ENCODE measurements at regions not wholly inside any gene's neighbourhood (a gene's known extent, or its start where the extent isn't known, plus 50 kb on each side); places are given as distances from the start of the nearest gene placed in this dataset.

DNA sequence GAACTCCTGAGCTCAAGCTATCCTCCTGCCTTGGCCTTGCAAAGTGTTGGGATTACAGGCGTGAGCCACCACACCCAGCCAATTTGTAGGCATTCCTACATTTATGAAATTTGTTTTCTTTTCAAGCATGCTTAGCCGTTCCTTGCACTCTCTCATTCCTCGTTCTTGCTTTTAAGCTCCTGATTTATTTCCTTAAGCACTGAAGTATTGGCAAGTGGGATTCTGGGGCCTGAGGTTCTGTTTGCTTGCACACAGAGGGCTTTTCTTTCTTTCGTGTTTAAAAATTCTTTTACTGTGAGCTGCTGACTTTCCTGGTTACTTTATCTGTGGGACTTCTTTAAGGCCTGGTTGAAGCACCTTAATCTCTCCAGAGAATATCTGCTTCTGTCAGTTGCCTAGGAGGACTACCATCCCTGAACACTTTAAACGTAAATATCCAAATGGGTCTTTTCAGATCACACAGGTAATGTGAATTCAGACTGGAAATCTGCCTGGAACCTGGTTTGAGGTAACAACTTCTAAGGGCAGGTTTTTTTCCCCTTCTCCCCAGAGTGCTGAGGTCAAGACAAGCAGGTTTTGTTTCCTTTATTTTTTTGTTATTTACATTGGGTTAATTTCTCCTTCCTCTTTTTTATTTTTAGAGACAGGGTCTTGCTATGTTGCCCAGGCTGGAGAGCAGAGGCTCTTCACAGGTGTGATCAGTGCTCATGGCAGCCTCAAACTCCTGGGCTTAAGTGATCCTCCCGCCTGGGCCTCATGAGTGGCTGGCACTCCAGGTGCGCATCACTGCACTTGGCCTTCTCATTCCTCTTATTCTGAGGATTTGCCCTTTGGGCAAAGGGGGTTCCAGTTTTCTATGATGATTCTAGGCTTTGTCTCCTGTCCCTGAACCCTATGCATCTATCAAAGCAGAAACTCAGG is 102.9 kb downstream of the PFKFB3 start:
- WGBS: 85% methylated on average over 7 of the region's 7 CpGs
- DNase-seq (ENCODE audit: extremely low spot score): no peak
- intact Hi-C loops (cut with DNase I): no loop called here
- H3K4me1 ChIP-seq: peaks cover 0 to under 1% (median 0%) of the 10 kb centered on the region in 4 donors
- no peak overlapping the region for H3K4me3 ChIP-seq
- no peaks in the 10 kb centered on the region for H3K36me3 ChIP-seq
- TF ChIP-seq POLR2AphosphoS5 (IDR thresholded peaks at IDR 0.05) (no peak), EP300 (IDR thresholded peaks at IDR 0.05) (no peak)
- TF ChIP-seq, protein P1, sequence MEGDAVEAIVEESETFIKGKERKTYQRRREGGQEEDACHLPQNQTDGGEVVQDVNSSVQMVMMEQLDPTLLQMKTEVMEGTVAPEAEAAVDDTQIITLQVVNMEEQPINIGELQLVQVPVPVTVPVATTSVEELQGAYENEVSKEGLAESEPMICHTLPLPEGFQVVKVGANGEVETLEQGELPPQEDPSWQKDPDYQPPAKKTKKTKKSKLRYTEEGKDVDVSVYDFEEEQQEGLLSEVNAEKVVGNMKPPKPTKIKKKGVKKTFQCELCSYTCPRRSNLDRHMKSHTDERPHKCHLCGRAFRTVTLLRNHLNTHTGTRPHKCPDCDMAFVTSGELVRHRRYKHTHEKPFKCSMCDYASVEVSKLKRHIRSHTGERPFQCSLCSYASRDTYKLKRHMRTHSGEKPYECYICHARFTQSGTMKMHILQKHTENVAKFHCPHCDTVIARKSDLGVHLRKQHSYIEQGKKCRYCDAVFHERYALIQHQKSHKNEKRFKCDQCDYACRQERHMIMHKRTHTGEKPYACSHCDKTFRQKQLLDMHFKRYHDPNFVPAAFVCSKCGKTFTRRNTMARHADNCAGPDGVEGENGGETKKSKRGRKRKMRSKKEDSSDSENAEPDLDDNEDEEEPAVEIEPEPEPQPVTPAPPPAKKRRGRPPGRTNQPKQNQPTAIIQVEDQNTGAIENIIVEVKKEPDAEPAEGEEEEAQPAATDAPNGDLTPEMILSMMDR (IDR thresholded peaks at IDR 0.05): no peak
- H3K27me3 ChIP-seq: no peaks in the 10 kb centered on the region
- no peak overlapping the region for H3K27ac ChIP-seq (replicated peaks in 1 of 4)
- no peaks in the 10 kb centered on the region for H3K9me3 ChIP-seq

DNA sequence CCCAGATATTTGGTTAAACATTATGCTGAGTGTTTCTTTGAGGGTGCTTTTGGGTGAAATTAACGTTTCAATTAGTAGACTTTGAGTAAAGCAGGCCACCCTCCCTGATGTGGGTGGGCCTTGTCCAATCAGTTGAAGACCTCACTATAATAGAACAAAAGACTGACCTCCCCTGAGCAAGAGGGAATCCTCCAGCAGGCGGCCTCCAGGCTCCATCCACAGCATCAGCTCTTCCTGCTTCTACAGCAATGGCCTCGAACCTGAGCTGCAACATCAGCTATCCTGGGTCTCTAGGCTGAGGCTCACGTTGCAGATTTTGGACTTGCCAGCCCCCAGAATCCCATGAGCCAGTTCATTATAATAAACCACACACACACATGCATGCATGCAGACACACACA is 104.2 kb downstream of the PFKFB3 start:
- TF ChIP-seq EP300 (IDR thresholded peaks at IDR 0.05) (no peak), POLR2A (IDR thresholded peaks at IDR 0.05; ENCODE audit: low read depth) (no peak), POLR2AphosphoS5 (IDR thresholded peaks at IDR 0.05) (no peak)
- TF ChIP-seq, protein P1 (IDR thresholded peaks at IDR 0.05): no peak
- H3K9me3 ChIP-seq: no peaks in the 10 kb centered on the region
- no peaks in the 10 kb centered on the region for H3K4me1 ChIP-seq
- DNase-seq (ENCODE audit: extremely low spot score): no peak
- H3K27me3 ChIP-seq: no peaks in the 10 kb centered on the region
- intact Hi-C loops (cut with DNase I): no loop called here
- WGBS: 90% methylated on average over 4 of the region's 4 CpGs
- no peaks in the 10 kb centered on the region for H3K36me3 ChIP-seq
- no peak overlapping the region for H3K27ac ChIP-seq (replicated peaks in 1 of 4)
- no peak overlapping the region for H3K4me3 ChIP-seq

GRCh38 chr10:6309816-6310215 is 107.1 kb downstream of the PFKFB3 start:
- no peaks in the 10 kb centered on the region for H3K27me3 ChIP-seq
- TF ChIP-seq, protein P1 (IDR thresholded peaks at IDR 0.05): no peak
- TF ChIP-seq POLR2A (IDR thresholded peaks at IDR 0.05; ENCODE audit: low read depth) (no peak), POLR2AphosphoS5 (IDR thresholded peaks at IDR 0.05) (no peak), EP300 (IDR thresholded peaks at IDR 0.05) (no peak)
- no peaks in the 10 kb centered on the region for H3K36me3 ChIP-seq

DNA sequence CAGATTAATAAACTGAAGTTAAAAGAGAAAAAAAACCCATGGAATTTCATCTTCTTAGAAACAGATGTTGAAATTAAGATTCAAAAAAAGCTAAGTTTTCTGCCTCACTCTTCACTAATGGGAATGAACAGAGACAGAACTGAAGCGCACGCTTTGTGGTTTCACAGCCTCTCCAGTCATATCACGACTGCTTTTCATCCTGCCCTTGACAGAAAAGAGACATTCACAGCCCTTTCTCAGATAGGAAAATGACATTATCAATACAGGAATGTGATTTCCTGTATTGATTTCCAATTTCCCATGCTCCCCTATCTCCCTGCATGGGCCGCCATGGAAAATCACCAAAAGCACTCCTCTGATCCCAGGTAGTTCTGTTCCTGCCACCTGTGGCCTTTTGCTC is 108.2 kb downstream of the PFKFB3 start:
- no peaks in the 10 kb centered on the region for H3K9me3 ChIP-seq
- no peak for TF ChIP-seq POLR2AphosphoS5 (IDR thresholded peaks at IDR 0.05)
- TF ChIP-seq EP300 (IDR thresholded peaks at IDR 0.05): no peak
- no peak for TF ChIP-seq POLR2A (IDR thresholded peaks at IDR 0.05; ENCODE audit: low read depth)
- TF ChIP-seq, protein P1 (IDR thresholded peaks at IDR 0.05): no peak
- H3K27ac ChIP-seq (replicated peaks in 1 of 4): no peak overlapping the region
- DNase-seq (ENCODE audit: extremely low spot score): no peak
- intact Hi-C loops (cut with DNase I): no loop called here
- no peaks in the 10 kb centered on the region for H3K36me3 ChIP-seq
- WGBS: 81% methylated on average over 4 of the region's 4 CpGs
- H3K27me3 ChIP-seq: no peaks in the 10 kb centered on the region
- H3K4me3 ChIP-seq: no peak overlapping the region
- no peaks in the 10 kb centered on the region for H3K4me1 ChIP-seq

More at GRCh38 chr10:6309816-6310215, 107.1 kb downstream of the PFKFB3 start:
- H3K4me3 ChIP-seq: no peak overlapping the region
- no peaks in the 10 kb centered on the region for H3K4me1 ChIP-seq
- intact Hi-C loops (cut with DNase I): no loop called here
- no peak for DNase-seq (ENCODE audit: extremely low spot score)
- H3K9me3 ChIP-seq: no peaks in the 10 kb centered on the region
- WGBS: 98% methylated on average over 4 of the region's 4 CpGs
- no peak overlapping the region for H3K27ac ChIP-seq (replicated peaks in 1 of 4)
